Lung (tissue), 11 donors: ENCODE measurements at regions not wholly inside any gene's neighbourhood (a gene's known extent, or its start where the extent isn't known, plus 50 kb on each side); places are given as distances from the start of the nearest gene placed in this dataset.
A peak's percentile ranks its signal among the peaks of the same experiment; 100 is the strongest.

Experiments used
- ATAC-seq: fragments of 200-7000 bp; cut with Tn5 transposase; one replicate; pipeline ENCODE4 v1.9.1; 2020; ENCODE audit warnings: moderate number of reproducible peaks; ENCODE audit not compliant: insufficient read depth, low FRiP score
- DNase-seq, 3 donors: peaks; one replicate each; pipeline ENCODE4 v3.0.0-alpha.2; 2013 to 2017
- H3K27ac ChIP-seq, 2 donors: one replicate each; pipeline ENCODE4 v1.5.1; 2013; ENCODE audit warnings: mild to moderate bottlenecking in 2 of 2, moderate library complexity in 2 of 2, control low read depth in 1 of 2, inconsistent platforms in 1 of 2, low read depth in 1 of 2, low read length in 1 of 2
- H3K27me3 ChIP-seq, 3 donors: one replicate each; pipeline ENCODE4 v1.5.1; 2013; ENCODE audit warnings: low read length in 2 of 3; ENCODE audit not compliant: control insufficient read depth in 3 of 3, insufficient read depth in 3 of 3
- H3K36me3 ChIP-seq, 4 donors: one replicate each; pipeline ENCODE4 v1.5.1; 2013; ENCODE audit warnings: low read length in 4 of 4, mild to moderate bottlenecking in 1 of 4, moderate library complexity in 1 of 4; ENCODE audit not compliant: control insufficient read depth in 4 of 4, insufficient read depth in 4 of 4
- H3K4me1 ChIP-seq, 5 donors: one replicate each; pipeline ENCODE4 v1.5.1; 2013; ENCODE audit warnings: low read length in 5 of 5, mild to moderate bottlenecking in 2 of 5, moderate library complexity in 1 of 5; ENCODE audit not compliant: control insufficient read depth in 5 of 5, insufficient read depth in 5 of 5
- H3K4me3 ChIP-seq: one replicate; pipeline ENCODE4 v1.5.1; 2013; ENCODE audit warnings: mild to moderate bottlenecking, control low read depth, moderate library complexity
- H3K9ac ChIP-seq, 2 donors: one replicate each; pipeline ENCODE4 v1.5.1; 2013; ENCODE audit warnings: low read length in 2 of 2, control low read depth in 1 of 2; ENCODE audit not compliant: insufficient read depth in 1 of 2
- H3K9me3 ChIP-seq, 4 donors: one replicate each; pipeline ENCODE4 v1.5.1; 2013; ENCODE audit warnings: low read length in 3 of 4, mild to moderate bottlenecking in 1 of 4, moderate library complexity in 1 of 4; ENCODE audit not compliant: control insufficient read depth in 4 of 4, insufficient read depth in 3 of 4
- CTCF ChIP-seq: IDR thresholded peaks from 2 replicates; pipeline ENCODE4 v1.5.1; 2012; ENCODE audit warnings: mild to moderate bottlenecking; ENCODE audit errors: control extremely low read depth, extremely low read depth
- WGBS, 2 donors: extraction: QIAGEN DNeasy Blood & Tissue Kit; methylation state at CpG; one replicate each; pipeline ENCODE4 v1.1.7; 2013; 5-methylcytosine and 5-hydroxymethylcytosine counted together
- donor health status: control.
- donor health status: control.
- donor health status: Bipolar disorder and iron deficiency.
- donor health status: healthy.
- donor health status: DM: yes; HTN: yes; CAD: no.

DNA sequence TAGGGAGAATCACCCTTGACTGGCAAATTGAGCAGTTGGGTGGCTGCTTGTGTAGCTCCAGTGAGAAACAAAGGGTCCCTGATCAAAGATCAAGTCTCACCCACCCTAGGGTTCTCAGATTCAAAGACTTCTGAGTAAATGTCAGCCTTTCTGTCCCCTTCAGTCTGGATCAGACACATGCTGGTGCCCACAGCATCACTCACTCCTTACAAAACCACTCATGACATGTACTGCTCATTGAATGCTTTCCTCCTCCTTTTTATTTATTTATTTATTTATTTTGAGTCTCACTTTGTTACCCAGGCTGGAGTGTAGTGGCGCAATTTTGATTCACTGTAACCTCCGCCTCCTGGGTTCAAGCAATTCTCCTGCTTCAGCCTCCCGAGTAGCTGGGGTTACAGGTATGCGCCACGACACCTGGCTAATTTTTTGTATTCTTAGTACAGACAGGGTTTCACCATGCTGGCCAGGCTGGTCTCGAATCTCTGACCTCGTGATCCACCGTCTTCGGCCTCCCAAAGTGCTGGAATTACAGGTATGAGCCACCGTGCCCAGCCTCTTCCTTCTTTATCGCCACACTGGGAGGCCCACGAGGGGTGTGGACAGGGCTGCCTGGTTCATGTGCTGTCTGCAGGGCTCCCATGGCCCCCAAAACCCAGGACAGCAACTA, 462.0 kb upstream of the MAF start:
- Histone ChIP-seq H3K27ac (no peak overlapping the region), H3K9me3 (no peaks in the 10 kb centered on the region), H3K4me3 (no peak overlapping the region), H3K27me3 (no peaks in the 10 kb centered on the region), H3K4me1 (peaks cover 0 to 59% (median 7%) of the 10 kb centered on the region in 5 donors), H3K36me3 (no peaks in the 10 kb centered on the region), H3K9ac (no peak overlapping the region)
- TF ChIP-seq CTCF = no peak
- 92 to 95% methylated on average over 12 of the region's 12 CpGs for WGBS, 2 donors
- no peak for DNase-seq
- ATAC-seq = no peak

DNA sequence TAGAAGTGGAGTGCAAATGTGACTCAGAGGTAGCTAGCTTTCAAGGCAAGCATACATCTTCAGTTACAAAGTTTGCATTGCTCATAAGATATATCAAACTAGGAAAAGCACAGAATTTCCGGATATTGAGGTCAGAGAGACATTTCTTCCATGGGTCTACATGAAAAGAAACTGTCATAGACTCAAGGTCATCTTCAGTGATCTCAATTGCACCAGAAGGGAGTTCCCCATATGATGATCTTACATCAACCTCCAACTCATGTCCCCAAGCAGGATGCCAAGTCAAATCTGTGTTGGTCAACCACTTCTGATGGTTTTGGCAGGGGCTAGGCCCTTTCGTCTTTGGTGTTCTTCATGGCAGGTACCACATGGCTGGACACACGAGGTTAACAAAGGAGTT, 459.9 kb upstream of the MAF start:
- no peak overlapping the region for H3K4me3 ChIP-seq
- H3K9ac ChIP-seq = no peak overlapping the region
- ATAC-seq (no peak), DNase-seq (no peak)
- peaks cover 0 to 75% (median 7%) of the 10 kb centered on the region in 5 donors for H3K4me1 ChIP-seq
- no peaks in the 10 kb centered on the region for H3K36me3 ChIP-seq
- H3K9me3 ChIP-seq = no peaks in the 10 kb centered on the region
- no peak overlapping the region for H3K27ac ChIP-seq
- 80 to 88% methylated on average over 3 of the region's 3 CpGs for WGBS, 2 donors
- H3K27me3 ChIP-seq = no peaks in the 10 kb centered on the region
- no peak for TF ChIP-seq CTCF

- Histone ChIP-seq H3K27ac (no peak overlapping the region), H3K36me3 (no peaks in the 10 kb centered on the region), H3K27me3 (no peaks in the 10 kb centered on the region), H3K4me1 (peaks cover 0 to 81% (median 7%) of the 10 kb centered on the region in 5 donors), H3K9me3 (no peaks in the 10 kb centered on the region), H3K9ac (no peak overlapping the region), H3K4me3 (no peak overlapping the region)
- TF ChIP-seq CTCF = no peak
- ATAC-seq (no peak), DNase-seq (peak; percentile 26 to 93 (median 70))
- WGBS, 2 donors = 55 to 82% methylated on average over 3 of the region's 3 CpGs
These were observed 459.3 kb upstream of the MAF start for GRCh38 chr16:80059836-80060235.

- H3K36me3 ChIP-seq = no peaks in the 10 kb centered on the region
- H3K9me3 ChIP-seq = no peaks in the 10 kb centered on the region
- TF ChIP-seq CTCF = no peak
- DNase-seq (peak; percentile 95 to 99 (median 99)), ATAC-seq (no peak)
- peaks cover 0 to 71% (median 7%) of the 10 kb centered on the region in 5 donors for H3K4me1 ChIP-seq
- no peaks in the 10 kb centered on the region for H3K27me3 ChIP-seq
- H3K9ac ChIP-seq = no peak overlapping the region
- H3K4me3 ChIP-seq = no peak overlapping the region
- WGBS, 2 donors = 60 to 87% methylated on average over 9 of the region's 9 CpGs
- no peak overlapping the region for H3K27ac ChIP-seq
These were observed 457.7 kb upstream of the MAF start for GRCh38 chr16:80058214-80058613.
